Stimulated activated CD4-positive, alpha-beta T cell treated with anti-CD3 and anti-CD28 coated beads, Interleukin-12 subunit alpha, Interleukin-12 subunit beta, amount 100 ng/mL, for 24 hours (primary cell): ENCODE measurements at regions not wholly inside any gene's neighbourhood (a gene's known extent, or its start where the extent isn't known, plus 50 kb on each side); places are given as distances from the start of the nearest gene placed in this dataset.

Experiments used
- DNase-seq, 2 experiments: peaks; one replicate each; pipeline ENCODE4 v3.0.0-alpha.2; 2020; ENCODE audit warnings: low read depth in 2 of 2

GRCh38 chr22:49567899-49568750 is 259.5 kb downstream of the BRD1 start:
- no peak for DNase-seq

GRCh38 chr22:49566693-49567092 is 261.0 kb downstream of the BRD1 start:
- no peak for DNase-seq

GRCh38 chr22:49566141-49566541 is 261.5 kb downstream of the BRD1 start:
- no peak for DNase-seq

- no peak for DNase-seq
These were observed 262.2 kb downstream of the BRD1 start for GRCh38 chr22:49565516-49565855.

GRCh38 chr22:49564666-49565515 is 262.8 kb downstream of the BRD1 start:
- DNase-seq = no peak

GRCh38 chr22:49564054-49564453 is 263.6 kb downstream of the BRD1 start:
- DNase-seq = no peak

- DNase-seq = no peak
These were observed 264.9 kb downstream of the BRD1 start for GRCh38 chr22:49562685-49563249.

- DNase-seq = no peak
These were observed 265.7 kb downstream of the BRD1 start for GRCh38 chr22:49561976-49562375.

GRCh38 chr22:49561338-49561737 is 266.3 kb downstream of the BRD1 start:
- no peak for DNase-seq

GRCh38 chr22:49555526-49555925 is 272.1 kb downstream of the BRD1 start:
- DNase-seq = no peak

GRCh38 chr22:49554741-49555140 is 272.9 kb downstream of the BRD1 start:
- no peak for DNase-seq

GRCh38 chr22:49554296-49554625 is 273.4 kb downstream of the BRD1 start:
- no peak for DNase-seq

- no peak for DNase-seq
These were observed 274.0 kb downstream of the BRD1 start for GRCh38 chr22:49553518-49554295.

GRCh38 chr22:49553076-49553475 is 274.6 kb downstream of the BRD1 start:
- no peak for DNase-seq

- no peak for DNase-seq
These were observed 275.6 kb downstream of the BRD1 start for GRCh38 chr22:49551897-49552614.

GRCh38 chr22:49551446-49551845 is 276.2 kb downstream of the BRD1 start:
- no peak for DNase-seq

GRCh38 chr22:49550766-49551362 is 276.8 kb downstream of the BRD1 start:
- no peak for DNase-seq

GRCh38 chr22:49550141-49550430 is 277.6 kb downstream of the BRD1 start:
- no peak for DNase-seq

GRCh38 chr22:49549256-49550140 is 278.2 kb downstream of the BRD1 start:
- no peak for DNase-seq
